ENCODE measurements at regions not wholly inside any gene's neighbourhood (a gene's known extent, or its start where the extent isn't known, plus 50 kb on each side); places are given as distances from the start of the nearest gene placed in this dataset.

DNA sequence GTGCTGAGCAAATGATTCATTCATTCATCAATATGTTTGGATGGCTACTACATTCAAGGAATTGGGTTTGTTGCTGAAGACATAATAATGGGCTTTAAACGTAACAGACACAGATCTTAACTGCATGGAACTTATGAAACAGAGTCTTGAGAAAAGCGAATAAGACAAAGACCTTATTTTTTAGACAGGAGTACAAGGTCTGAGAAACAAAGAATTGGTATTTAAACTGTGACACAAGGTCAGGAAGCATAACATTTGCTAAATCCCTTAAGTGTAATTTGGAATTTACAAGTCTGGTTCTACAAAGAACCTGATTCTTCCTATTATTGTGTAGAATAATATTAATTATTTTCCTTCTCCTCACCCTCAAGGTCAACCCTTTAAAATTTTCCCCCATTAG is 565.4 kb upstream of the RGS18 start:
- no peak for DNase-seq

DNA sequence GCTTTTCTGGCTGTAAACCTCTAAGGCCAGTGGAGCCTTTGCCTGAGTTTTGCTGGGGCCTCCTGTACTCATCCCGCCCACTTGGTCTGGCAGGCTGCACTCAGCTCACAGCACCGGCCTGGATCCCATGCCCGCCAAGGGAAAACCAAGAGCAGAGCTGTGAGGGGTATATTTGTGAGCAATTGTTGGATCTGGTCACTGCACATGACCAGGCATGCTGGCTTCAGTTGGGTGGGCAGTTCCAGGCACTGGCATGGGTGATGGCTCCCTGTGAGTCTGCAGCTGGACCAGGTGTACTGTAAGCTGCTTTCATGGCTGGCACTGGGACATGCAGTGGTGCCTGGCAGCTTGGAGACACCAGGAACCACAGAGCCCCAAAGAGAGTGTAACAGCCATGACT is 563.1 kb upstream of the RGS18 start:
- no peak for DNase-seq

DNA sequence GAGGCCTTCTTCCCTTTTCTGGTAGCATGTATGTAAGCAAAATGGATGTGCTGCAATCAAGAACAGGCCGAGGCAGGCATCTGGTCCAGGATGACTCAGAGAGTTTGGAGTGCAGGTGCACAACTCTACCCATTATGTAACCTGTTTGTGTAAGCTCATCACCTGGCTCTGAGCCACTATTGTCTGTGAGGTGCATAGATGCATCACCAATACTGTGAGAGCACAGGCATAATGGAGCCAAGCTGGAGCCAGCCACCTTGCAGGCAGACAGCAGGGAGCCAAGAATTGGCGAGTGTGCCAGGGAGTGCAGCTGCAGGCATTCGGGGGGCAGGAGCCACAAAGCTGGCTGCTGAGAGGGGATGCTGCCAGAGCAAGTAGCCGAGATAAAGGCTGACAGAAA is 549.9 kb upstream of the RGS18 start:
- DNase-seq: peak; percentile 27 to 67

DNA sequence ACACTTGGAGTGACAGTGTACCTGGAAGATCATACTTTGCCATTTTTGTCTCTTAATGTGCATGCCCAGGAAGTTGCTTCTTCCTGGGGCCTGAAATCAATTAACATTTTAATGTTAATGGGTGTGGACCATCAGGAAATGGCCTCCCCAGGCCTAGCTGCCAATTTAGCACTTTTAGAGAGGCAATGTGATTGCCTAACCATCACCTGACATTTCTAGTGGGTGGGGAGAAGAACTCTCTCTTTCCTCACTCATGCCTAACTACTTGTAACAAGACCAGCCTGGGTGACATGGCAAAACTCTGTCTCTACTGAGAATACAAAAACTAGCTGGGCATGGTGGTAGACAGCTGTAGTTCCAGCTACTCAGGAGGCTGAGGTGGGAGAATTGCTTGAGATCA is 549.0 kb upstream of the RGS18 start:
- DNase-seq: no peak

DNA sequence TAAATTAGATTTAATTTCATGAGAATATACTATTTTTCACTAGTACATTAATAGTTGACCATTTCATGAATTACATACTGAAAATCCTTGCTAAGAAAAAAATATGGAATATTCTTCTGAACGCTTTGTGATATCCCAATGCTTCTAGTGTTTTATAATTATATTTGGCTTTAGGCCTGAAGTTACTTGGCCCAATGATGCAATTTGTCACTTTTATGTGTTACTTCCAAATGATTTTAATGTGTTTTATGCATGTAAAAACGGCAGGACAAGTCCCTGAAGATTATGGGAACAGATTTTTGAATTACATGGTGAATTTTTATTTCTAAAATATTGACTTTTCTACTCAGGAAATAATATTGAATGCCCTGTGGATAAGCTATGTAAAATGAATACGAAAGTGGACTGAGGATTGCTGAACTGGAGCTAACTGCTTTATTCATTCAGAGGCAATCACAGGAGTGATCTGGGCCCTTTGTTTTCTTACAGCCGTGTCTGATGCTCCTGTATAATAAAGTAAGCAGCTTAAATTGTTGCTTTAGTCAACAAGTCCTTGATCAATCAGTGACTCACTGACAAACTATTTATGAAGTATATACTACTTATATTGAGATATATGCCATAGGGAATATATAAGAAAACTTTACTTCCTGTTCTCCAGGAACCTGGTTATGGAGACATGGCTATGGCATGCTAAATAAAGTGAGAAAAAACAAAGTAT is 543.0 kb upstream of the RGS18 start:
- no peak for DNase-seq

DNA sequence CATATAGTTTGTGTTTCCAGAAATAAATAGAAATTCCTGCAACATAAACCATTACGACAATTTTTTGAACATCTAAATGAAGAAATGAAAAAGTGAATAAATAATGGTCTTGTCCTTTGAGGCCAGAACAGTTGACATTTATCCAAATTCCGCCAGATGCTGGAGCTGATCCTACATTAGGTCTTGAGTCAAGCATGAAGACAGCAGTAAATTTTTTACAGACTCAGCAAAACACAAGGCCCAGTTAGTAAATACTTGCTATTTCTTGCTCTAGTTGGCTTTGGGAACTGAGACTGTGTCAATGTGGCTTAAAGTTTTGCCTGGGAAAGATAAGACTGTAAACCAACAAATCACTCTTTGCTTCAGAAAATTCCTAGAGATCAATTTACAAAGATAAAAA is 540.1 kb upstream of the RGS18 start:
- no peak for DNase-seq

DNA sequence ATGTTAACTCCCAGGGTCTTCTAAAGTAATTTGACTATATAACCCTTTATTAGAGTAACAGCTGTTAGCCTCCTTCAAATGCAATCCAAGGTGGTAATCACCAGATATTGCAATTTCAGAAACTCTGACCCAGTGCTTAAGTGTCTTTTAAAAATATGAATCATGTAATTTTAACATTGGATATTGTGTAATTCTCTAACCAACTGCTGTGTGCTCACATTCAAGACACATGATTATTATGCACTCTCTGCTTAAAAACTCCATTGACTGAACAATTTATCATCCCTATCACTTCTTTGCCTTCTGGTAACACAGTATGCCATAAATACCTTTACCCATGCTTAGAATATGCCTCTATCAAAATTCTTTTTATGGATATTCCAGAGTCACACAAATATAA is 537.4 kb upstream of the RGS18 start:
- DNase-seq: no peak

DNA sequence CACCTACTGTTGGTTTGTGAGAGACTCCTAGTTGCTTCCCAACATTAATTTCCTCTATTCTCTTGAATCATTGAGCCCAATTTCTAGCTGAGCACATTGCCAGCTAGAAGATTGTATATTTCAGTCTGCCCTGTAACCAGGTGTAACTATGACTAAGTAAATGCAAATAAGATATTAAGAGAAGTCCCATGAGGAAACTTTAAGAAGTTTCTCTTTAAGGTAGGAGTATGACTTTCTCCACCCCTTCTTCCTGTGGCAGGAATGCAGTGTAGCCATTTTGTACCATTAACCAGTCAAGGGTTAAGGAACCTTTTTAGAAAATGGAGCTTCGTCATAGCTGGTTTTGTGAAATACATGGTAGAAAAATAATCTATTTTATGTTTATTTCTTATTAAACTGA is 534.2 kb upstream of the RGS18 start:
- DNase-seq: no peak

DNA sequence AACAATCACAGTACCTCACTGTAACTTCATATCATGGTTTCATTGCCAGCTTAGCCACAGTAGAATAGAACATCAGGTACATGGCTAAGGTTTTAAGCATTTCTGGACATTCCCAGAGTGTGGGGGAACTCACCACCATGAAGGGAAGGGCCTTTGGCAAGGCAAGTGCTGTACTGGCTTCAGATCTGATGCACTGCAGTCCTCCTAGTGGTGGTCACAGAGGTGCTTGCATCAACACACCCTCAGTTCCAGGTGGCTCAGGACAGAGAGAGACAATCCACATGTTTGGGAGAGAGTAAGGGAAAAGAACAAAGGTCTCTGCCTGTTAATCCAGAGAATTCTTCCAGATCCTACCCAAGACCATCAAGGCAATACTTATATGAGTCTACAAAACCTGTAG is 528.4 kb upstream of the RGS18 start:
- DNase-seq: no peak

DNA sequence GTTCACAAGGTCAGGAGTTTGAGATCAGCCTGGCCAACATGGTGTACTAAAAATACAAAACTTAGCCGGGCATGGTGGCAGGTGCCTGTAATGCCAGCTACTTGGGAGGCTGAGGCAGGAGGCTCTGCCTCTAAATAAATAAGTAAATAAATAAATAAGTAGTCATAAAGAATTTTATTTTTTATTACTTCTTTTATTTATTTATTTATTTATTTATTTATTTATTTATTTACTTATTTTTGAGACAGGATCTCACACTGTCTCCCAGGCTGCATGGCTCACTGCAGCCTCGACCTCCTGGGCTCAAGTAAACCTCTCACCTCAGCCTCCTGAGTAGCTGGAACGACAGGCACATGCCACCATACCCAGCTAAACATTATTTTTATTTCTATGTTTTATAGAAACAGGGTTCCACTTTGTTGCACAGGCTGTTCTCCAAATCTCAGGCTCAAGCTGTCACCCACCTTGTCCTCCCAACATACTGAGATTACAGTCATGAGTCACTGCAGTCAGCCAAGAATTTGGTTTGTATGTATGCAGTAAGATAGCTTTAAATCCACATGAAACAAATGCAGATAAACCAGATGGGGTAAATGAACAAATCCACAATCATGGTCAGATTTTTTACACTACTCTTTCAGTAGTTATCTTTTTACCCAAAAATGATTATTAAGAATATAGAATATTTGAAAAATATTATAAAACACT is 523.3 kb upstream of the RGS18 start:
- no peak for DNase-seq

DNA sequence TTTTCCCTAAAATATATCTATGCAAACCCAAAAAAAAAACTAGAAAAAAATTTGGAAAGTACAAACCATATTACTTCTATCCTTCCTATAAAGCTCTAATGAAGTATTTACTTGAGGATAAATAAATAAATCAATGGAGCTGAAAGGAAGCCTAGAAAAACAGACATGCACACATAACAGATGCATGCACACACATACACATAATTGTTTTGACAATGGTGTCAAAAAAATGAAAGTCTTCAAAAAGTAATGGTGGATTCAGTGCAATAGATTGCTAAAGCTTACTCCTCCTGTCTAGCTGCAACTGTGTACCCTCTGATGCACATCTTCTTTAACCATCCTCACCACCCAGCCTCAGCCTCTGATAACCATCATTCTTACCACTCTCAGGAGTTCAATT is 521.9 kb upstream of the RGS18 start:
- no peak for DNase-seq

DNA sequence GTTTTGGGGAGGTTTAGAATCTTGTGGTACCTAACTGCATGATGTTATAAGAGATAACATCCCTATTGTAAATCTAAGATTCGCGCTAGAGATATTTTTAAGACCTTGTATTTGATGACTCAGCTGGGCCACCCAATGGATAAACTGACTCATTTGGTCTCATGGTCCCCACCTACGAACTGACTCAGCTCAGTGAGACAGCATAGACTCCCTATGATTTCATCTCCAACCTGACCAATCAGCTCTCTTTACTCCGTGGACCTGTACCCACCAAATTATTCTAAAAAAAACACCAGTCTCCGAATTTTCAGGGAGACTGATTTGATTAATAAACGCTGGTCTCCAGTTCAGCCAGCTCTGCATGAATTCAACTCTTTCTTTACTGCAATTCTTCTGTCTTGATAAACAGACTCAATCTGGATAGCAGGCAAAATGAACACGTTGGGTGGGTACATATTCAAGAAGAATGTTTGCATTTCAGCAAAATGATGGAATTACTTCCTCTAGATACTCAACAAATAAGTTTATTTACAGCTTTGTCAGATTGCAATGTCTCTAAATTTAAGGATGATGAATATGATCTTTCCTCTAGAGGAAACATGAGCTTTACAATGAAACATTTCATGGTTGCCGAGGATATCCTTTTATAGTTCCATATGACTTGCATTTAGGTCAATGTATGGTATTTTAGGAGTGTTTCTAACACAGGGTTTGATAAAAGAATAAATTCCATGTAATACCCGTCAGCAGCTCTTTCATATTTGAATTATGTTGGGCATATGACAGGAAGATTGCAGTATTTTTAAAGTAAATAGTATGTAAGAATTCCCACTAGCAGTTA is 516.6 kb upstream of the RGS18 start:
- no peak for DNase-seq

DNA sequence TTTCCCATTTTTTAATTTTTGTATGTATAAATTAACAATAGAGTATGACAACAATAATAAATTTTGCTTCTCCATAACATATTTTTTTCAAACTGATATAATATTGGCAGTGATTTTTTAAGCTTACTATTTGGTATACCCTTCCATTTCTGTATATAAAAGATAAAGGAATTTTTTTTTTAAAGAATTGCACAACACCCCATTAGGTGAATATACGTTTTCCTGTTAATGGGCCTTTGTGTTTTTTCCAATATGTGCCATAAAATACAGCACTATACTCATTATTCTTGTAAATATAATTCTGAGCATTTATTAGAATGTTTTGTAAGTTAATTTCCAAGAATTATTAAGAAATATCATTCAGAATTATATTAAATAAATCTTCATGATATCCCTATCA is 515.2 kb upstream of the RGS18 start:
- no peak for DNase-seq

DNA sequence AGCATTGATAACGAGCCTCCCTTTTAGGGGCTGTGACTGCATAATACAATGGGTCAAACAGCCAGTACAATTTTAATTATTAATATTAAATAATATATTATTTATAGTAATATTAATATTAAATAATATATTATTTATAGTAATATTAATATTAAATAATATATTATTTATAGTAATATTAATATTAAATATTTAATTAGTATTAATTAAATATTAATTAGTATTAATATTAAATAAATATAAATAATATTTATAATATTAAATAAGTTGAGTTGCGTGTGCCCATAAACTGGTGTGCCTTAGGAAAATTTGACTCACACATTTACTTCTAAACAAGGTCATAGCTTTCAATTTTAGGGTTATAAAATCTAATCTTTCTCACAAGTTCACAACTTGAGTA is 509.3 kb upstream of the RGS18 start:
- DNase-seq: no peak

DNA sequence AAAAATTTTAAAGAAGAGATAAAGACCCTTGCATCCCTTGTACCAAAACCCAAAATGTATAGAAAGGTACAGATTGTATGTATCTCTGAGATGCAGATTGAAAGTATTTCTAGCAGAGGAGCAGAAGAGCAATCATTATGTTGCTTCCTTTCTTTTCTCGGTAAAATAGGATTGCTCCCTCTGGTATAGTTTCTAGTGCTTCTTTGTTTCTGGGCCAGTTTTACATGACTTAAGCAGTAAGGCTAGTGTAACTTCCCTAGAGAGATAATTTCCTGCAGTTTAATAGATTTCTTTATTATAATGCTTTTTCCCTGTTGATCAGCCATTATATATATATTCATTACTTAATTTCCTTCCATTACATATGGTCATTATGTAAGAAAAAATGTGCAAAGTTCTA is 496.2 kb upstream of the RGS18 start:
- no peak for DNase-seq

DNA sequence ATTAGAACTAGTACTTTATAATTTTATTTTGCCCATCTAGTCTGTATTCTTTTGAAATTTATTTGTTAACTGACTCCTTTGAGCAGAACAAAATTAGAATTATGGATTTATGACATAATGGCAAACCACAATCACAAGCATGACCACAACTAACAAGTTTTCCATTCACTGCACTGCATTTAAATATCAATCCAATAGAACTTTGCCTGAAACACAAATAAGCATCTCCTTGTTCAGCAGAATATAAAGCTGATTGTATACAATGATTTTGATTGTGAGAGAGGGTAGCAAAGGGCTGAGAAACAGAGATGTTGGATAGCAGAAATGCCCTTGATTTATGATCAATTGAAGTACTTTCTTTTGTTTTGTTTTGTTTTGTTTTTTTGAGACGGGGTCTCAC is 495.5 kb upstream of the RGS18 start:
- no peak for DNase-seq

DNA sequence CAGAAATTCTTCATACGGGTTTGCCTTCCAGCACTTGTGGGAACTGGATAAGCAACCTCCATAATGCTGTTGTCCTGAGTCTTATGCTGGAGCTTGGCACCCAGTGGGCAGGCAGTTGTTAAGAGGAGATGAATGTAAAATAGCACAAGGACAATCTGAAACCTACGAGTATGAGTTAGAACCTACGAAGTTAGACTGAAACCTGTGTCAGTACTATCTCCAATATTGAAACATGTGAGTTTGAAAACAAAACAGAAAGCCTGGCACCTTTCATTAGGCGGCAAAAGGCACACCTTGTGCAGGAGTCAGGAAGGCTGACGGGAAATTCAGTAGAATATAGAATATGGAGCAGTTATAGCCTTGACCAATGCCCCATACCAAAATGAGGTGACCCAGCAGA is 489.7 kb upstream of the RGS18 start:
- DNase-seq: no peak

DNA sequence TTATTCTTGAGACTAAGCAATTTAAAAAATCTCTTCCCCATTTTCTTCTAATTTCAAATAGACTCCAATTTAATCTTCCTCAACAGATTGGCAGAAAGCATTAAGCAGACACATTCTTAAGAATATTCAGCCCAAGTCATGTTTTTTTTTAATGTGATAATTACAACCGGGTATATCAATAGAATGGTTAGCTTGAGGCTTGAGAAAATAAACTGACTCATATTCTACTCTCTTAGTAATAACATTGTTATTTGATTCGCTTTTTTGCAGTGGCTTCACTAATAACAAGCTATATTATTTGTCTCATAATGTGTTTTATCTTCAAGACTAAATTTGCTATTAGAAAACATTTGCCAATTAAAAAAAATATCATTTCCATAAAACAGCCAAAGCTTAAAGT is 488.6 kb upstream of the RGS18 start:
- DNase-seq: no peak

DNA sequence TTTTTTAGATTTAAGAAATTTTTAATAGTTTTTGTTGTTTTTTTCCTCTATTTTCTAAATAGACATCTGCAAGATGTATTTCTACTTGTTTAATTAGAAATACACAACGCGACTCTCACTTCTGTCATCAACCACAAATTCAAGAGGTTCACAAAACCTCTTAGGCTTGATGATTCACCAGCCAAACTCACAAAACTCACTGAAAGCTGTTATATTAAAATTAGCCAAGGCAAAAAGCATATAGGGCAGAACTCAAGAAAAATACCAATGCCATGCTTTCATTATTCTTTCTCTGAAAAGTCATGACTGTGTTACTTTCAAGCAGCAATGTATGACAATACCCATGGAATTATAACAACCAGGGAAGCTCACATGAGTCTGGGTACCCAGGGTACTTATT is 487.0 kb upstream of the RGS18 start:
- DNase-seq: no peak

DNA sequence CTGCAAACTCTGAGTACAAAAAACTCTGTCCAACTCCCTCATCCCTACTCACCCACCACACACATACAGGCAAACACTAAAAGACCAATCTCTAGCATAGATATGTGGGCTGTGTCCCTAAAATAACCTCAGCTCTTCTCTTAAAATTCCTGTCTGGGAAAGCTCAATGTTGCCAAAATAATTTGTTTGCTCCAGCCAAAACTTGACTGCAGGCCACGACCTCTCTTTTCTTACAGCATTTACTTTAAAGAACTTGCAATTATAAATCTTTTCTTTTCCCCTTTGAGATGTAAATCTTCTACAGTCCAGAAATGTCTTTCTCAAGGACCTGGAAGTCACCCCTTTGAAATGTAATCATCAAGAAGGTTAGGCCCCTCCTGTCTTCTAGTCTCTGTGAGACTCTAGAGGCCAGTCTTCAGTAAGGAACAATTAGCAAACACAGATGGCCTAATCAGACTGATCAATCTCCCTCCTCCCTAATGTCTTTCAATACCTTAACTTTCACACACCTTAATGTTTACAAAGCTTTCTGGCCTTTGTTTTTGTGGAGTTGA is 483.6 kb upstream of the RGS18 start:
- no peak for DNase-seq

DNA sequence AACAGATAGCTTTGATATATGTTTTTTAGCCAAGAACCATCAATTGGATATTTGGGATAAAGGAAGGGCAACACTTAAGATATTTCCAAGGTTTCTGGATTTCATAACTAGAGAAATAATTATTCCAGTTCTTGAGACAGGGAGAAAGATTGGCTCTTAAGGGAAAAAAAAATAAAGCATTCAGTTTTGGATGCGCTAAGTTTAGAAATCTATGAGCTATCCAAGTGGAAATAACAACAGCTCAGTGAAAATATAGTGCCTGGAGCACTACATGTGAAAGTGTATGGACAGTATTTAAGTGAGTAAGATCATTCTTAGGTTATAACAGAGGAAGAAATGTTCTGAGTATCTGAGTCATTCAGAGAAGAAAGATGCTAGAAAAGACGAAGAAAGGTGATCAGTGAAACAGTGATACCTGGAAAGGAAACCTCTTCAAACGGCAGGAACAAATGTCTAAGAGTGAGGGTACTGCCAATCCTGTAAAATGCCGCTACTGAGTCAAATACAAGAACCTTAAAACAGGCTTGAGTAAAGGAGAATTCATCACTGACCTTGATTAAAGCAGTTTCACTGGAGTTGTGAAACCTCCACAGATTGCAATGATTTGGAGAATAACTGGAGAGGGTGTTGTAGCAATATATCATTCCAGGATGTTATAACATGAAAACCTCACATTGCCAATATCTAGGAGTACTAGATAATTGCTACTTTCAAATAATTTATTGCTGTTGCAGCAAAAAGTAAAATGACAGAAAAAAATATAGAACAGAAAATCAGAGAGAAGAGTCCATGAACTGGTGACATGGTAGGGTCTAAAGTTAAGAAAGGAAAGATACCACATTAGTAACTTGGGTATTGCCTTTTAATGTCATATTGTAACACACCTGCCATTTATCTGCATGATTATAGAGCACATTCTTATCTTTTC is 482.1 kb upstream of the RGS18 start:
- no peak for DNase-seq

DNA sequence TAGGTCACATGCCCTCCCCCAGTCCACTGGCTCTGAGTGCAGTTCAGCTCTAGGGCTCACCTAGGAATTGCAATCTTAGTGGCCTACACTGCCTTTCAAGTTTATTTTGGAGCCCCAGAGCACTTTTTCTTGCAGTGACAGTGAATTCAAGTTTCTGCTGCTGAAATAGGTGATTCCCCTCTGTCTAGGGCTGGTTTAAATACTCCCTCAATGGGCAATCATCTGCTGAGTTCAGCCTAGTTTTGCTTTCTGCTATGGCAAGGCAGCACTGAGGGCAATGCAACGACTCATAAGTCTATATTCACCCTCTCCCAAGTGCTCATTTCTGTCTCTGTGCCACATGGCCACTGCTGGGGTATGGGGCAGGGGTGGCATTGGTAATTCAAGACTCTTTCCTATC is 472.6 kb upstream of the RGS18 start:
- no peak for DNase-seq

DNA sequence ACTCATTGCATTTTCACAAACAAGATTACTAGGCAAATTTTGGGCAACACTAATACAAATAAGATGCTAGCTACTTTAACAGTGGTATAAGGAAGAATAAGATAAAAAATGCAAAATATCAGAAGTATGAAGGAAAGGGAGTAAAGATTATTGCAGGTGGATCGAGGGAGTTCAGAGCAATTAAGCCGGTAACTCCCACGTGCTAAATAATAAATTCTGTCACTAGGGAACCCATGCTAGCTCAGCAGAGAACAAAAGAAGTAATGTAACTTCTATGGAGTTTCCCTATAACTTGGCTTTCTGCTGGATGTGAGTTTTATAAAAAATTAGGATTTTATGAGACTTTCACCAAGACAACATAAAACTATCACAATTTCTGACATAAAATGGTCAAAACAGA is 470.5 kb upstream of the RGS18 start:
- DNase-seq: no peak

All from NCI-H2081 (cell line).